Heart left ventricle (tissue), 16 donors: ENCODE measurements at regions not wholly inside any gene's neighbourhood (a gene's known extent, or its start where the extent isn't known, plus 50 kb on each side); places are given as distances from the start of the nearest gene placed in this dataset.

ENCODE experiments used
- ATAC-seq, 4 donors: fragments of 200-7000 bp; cut with Tn5 transposase; one replicate each; pipeline ENCODE4 v1.9.1; 2020 to 2022; ENCODE audit warnings: moderate library complexity in 4 of 4, mild to moderate bottlenecking in 3 of 4, moderate number of reproducible peaks in 1 of 4
- DNase-seq, 5 donors: peaks; one replicate each; pipeline ENCODE4 v3.0.0-alpha.2; 2020
- H3K27ac ChIP-seq, 12 donors: fragments of 200-600 bp; sonication (generic) in 4 of 12; one replicate each; pipeline versions ENCODE4 v1.5.0 to v1.8.0; 2016 to 2022; ENCODE audit warnings: mild to moderate bottlenecking in 2 of 12
- H3K27me3 ChIP-seq, 9 donors: fragments of 200-600 bp; sonication (generic) in 2 of 9; one replicate each; pipeline versions ENCODE4 v1.5.1 to v1.8.0; 2016 to 2022; ENCODE audit warnings: mild to moderate bottlenecking in 3 of 9
- H3K36me3 ChIP-seq, 9 donors: fragments of 200-600 bp; sonication (generic) in 2 of 9; one replicate each; pipeline versions ENCODE4 v1.5.0 to v1.8.0; 2018 to 2022; ENCODE audit warnings: mild to moderate bottlenecking in 2 of 9
- H3K4me1 ChIP-seq, 12 donors: fragments of 200-600 bp; sonication (generic) in 4 of 12; one replicate each; pipeline versions ENCODE4 v1.5.0 to v1.8.0; 2016 to 2022; ENCODE audit warnings: mild to moderate bottlenecking in 3 of 12
- H3K4me3 ChIP-seq, 12 donors: fragments of 200-600 bp; sonication (generic) in 4 of 12; one replicate each; pipeline versions ENCODE4 v1.5.0 to v1.8.0; 2017 to 2022; ENCODE audit warnings: mild to moderate bottlenecking in 9 of 12, moderate library complexity in 4 of 12
- H3K9me3 ChIP-seq, 12 donors: fragments of 200-600 bp; sonication (generic) in 4 of 12; one replicate each; pipeline versions ENCODE4 v1.5.0 to v1.8.0; 2016 to 2022; ENCODE audit warnings: mild to moderate bottlenecking in 1 of 12
- POLR2A ChIP-seq, 2 donors: fragments of 450-650 bp; IDR thresholded peaks; one replicate each; pipeline ENCODE4 v1.6.1; 2017; ENCODE audit warnings: antibody characterized with exemption in 2 of 2, mild to moderate bottlenecking in 2 of 2, moderate library complexity in 2 of 2
- WGBS, 4 donors: extraction: QIAGEN DNeasy Blood & Tissue Kit in 2 of 4; methylation state at CpG; one replicate each; pipeline versions ENCODE4 v1.1.5 to v1.1.7; 2013 to 2018; 5-methylcytosine and 5-hydroxymethylcytosine counted together
- intact Hi-C, 10 donors: fragments of 100-400 bp; cut with DNase I; formaldehyde crosslinking; loops; one replicate each; pipeline versions ENCODE4 v1.11.1 to v1.14.2; 2022
- TF ChIP-seq, protein P1 (sequence below), 12 donors: fragments of 200-600 bp; sonication (generic) in 4 of 12; IDR thresholded peaks; one replicate each; pipeline versions ENCODE4 v1.5.0 to v1.8.0; 2018 to 2022; ENCODE audit warnings: antibody characterized with exemption in 12 of 12, mild to moderate bottlenecking in 5 of 12
- donor health status: ischemic (EF 13 %, LVEDD 7.1; RV severe dilation, severe dysfunction).
- donor health status: healthy with polysubstance abuse.
- donor health status: DM: no; HTN: yes; CAD: no.
- donor health status: DM: no; HTN: no; CAD: no.
- donor health status: ischemic (EF 25% LVEDD 6.9; RV normal size, moderate dysfunction).
- donor health status: ischemic (EF 25% LVEDD 5.7; RV mildly dilated, moderate dysfunction).
- donor health status: healthy.
- donor health status: DM: yes; HTN: yes; CAD: no.
- donor health status: ischemic (EF 35%, LVEDD 5.7; RV mildly dilated, moderate dysfunction).
- donor health status: nonischemic (EF 11% LVEDD 7.7; RV severe dilation, severe dysfunction).
- donor health status: DM: yes; HTN: yes; CAD: no.
- donor health status: PGD.
- donor health status: ischemic (EF 29% LVEDD 5.4; RV normal size, mild dysfunction).
- donor health status: nonischemic (EF 23%, LVEDD 6.1; RV moderate dilation, normal function).

DNA sequence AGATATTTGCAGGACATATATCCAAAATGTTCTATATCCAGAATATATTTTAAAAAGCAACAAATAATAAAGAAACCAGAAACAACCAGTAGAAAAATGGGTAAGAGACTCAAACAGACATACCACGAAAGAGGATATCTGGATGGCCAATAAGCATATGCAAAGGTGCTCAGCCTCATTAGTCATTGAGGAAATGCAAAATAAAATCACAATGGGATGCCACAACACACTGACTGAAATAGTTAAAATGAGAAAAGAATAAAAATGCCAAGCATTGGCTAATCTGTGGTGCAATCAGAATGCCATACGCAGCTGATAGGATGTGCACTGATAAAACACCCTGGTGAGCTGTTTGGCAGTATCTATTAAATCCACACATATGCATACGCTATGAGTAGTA is 265.8 kb upstream of the ANKH start:
- peaks cover 0 to 2% (median 0%) of the 10 kb centered on the region in 9 donors for H3K27me3 ChIP-seq
- peaks cover 0 to 12% (median 0%) of the 10 kb centered on the region in 12 donors for H3K4me1 ChIP-seq
- DNase-seq = no peak
- ATAC-seq = no peak
- 89 to 95% (median 92%) methylated on average over 3 of the region's 3 CpGs for WGBS, 4 donors
- intact Hi-C loops = no loop called here
- TF ChIP-seq POLR2A (IDR thresholded peaks at IDR 0.05) = no peak
- TF ChIP-seq, protein P1, sequence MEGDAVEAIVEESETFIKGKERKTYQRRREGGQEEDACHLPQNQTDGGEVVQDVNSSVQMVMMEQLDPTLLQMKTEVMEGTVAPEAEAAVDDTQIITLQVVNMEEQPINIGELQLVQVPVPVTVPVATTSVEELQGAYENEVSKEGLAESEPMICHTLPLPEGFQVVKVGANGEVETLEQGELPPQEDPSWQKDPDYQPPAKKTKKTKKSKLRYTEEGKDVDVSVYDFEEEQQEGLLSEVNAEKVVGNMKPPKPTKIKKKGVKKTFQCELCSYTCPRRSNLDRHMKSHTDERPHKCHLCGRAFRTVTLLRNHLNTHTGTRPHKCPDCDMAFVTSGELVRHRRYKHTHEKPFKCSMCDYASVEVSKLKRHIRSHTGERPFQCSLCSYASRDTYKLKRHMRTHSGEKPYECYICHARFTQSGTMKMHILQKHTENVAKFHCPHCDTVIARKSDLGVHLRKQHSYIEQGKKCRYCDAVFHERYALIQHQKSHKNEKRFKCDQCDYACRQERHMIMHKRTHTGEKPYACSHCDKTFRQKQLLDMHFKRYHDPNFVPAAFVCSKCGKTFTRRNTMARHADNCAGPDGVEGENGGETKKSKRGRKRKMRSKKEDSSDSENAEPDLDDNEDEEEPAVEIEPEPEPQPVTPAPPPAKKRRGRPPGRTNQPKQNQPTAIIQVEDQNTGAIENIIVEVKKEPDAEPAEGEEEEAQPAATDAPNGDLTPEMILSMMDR (IDR thresholded peaks at IDR 0.05) = no peak
- no peak overlapping the region for H3K27ac ChIP-seq
- H3K36me3 ChIP-seq = no peaks in the 10 kb centered on the region
- H3K4me3 ChIP-seq = no peak overlapping the region
- no peaks in the 10 kb centered on the region for H3K9me3 ChIP-seq

DNA sequence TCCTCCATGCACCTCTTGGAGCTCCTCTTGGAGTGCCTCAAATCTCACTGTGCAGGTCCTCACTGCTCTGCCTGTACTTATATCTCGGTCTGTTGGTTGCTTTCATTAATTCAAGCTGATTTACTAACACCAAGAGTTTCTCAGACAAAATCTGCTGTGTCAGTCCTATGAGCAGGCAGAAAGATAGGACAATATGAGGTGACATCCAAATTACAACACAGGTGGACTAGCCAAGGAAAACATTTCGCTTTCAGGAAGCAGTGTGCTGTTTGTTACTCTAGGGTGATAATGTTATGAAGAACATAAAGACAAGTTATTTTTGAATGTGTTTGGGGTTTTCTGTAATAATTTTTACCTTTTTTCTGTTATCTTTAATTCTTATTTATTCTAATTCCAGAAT is 264.1 kb upstream of the ANKH start:
- intact Hi-C loops = no loop called here
- peaks cover 0 to 12% (median 0%) of the 10 kb centered on the region in 12 donors for H3K4me1 ChIP-seq
- no peak for ATAC-seq
- TF ChIP-seq POLR2A (IDR thresholded peaks at IDR 0.05) = no peak
- TF ChIP-seq, protein P1 (IDR thresholded peaks at IDR 0.05) = no peak
- H3K4me3 ChIP-seq = no peak overlapping the region
- 94 to 98% (median 96%) methylated on average over 2 of the region's 2 CpGs for WGBS, 4 donors
- no peak overlapping the region for H3K27ac ChIP-seq
- peaks cover 0 to 7% (median 0%) of the 10 kb centered on the region in 12 donors for H3K9me3 ChIP-seq
- H3K36me3 ChIP-seq = no peaks in the 10 kb centered on the region
- H3K27me3 ChIP-seq = peaks cover 0 to 2% (median 0%) of the 10 kb centered on the region in 9 donors
- no peak for DNase-seq

DNA sequence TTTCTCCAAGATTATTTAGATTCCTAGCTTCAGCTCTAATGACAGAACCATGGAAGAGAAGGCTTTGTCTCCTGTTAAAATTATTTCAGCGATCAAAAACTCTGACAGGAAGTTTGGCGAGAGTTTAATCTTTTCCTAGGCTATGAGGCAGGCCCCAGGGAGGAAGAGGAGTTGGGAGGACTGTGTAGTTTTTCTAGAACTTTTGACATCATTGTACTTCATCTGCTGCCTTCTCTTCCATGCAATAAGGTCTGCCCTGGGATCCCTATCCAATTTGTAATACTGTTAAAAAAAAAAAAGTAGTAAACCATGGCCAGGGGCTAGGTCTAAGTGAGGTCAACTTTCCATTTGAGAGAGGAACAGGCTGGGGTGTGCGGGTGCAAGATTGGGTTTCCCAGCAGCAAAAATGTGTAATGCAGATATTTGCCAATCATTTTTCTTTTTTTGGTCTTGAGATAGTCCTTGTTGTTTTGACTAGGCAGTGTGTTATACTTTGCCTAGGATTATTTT is 261.9 kb upstream of the ANKH start:
- no peak overlapping the region for H3K4me3 ChIP-seq
- intact Hi-C loops = no loop called here
- peaks cover 0 to 12% (median 0%) of the 10 kb centered on the region in 12 donors for H3K4me1 ChIP-seq
- H3K36me3 ChIP-seq = no peaks in the 10 kb centered on the region
- peaks cover 0 to 13% (median 0%) of the 10 kb centered on the region in 12 donors for H3K9me3 ChIP-seq
- peaks cover 0 to 2% (median 0%) of the 10 kb centered on the region in 9 donors for H3K27me3 ChIP-seq
- TF ChIP-seq POLR2A (IDR thresholded peaks at IDR 0.05) = no peak
- TF ChIP-seq, protein P1 (IDR thresholded peaks at IDR 0.05) = no peak
- H3K27ac ChIP-seq = no peak overlapping the region
- ATAC-seq (no peak), DNase-seq (no peak)
- WGBS, 4 donors = 32 to 61% (median 44%) methylated on average over 3 of the region's 3 CpGs

DNA sequence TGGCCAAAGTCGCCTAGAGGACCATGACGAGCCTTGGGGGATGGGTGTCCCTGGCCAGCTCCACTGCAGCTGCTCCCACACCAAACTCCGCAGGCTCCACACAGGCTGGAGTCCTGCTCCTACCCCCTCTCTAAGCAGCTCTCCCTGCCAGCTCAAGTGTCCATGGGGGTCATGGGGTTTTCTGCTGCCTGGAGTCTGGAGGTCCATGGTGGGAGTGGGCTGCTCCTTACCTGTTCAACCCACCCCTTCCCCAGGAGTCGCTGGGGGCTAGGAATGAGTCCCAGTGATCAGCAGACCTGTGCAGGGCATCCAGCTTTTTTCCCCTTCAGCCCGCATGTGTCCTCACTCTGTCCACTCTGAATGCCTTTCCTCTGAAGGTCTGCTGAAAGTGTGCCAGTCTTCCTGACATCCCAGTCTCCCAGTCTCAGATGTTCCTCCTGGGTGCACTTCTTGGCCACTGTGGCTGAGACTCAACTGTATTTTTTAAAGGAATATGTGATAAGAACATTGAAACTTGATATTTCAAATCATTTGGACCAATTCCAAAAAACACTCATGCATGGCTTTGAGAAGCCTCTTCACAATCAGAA is 261.3 kb upstream of the ANKH start:
- Histone ChIP-seq H3K36me3 (no peaks in the 10 kb centered on the region), H3K4me1 (peaks cover 0 to 12% (median 0%) of the 10 kb centered on the region in 12 donors), H3K27me3 (peaks cover 0 to 2% (median 0%) of the 10 kb centered on the region in 9 donors), H3K27ac (no peak overlapping the region), H3K9me3 (peaks cover 0 to 15% (median 0%) of the 10 kb centered on the region in 12 donors), H3K4me3 (no peak overlapping the region)
- 58 to 76% (median 74%) methylated on average over 2 to 5 of the region's 5 CpGs for WGBS, 4 donors
- intact Hi-C loops = no loop called here
- DNase-seq = no peak
- TF ChIP-seq POLR2A (IDR thresholded peaks at IDR 0.05) = no peak
- TF ChIP-seq, protein P1 (IDR thresholded peaks at IDR 0.05) = no peak
- ATAC-seq = peak in 2 of 4 donors; percentile 11 to 22
